ENCODE measurements at regions not wholly inside any gene's neighbourhood (a gene's known extent, or its start where the extent isn't known, plus 50 kb on each side); places are given as distances from the start of the nearest gene placed in this dataset.

GRCh38 chr21:39060485-39061083, 122.7 kb downstream of the PSMG1 start:
- TF ChIP-seq, protein P1, sequence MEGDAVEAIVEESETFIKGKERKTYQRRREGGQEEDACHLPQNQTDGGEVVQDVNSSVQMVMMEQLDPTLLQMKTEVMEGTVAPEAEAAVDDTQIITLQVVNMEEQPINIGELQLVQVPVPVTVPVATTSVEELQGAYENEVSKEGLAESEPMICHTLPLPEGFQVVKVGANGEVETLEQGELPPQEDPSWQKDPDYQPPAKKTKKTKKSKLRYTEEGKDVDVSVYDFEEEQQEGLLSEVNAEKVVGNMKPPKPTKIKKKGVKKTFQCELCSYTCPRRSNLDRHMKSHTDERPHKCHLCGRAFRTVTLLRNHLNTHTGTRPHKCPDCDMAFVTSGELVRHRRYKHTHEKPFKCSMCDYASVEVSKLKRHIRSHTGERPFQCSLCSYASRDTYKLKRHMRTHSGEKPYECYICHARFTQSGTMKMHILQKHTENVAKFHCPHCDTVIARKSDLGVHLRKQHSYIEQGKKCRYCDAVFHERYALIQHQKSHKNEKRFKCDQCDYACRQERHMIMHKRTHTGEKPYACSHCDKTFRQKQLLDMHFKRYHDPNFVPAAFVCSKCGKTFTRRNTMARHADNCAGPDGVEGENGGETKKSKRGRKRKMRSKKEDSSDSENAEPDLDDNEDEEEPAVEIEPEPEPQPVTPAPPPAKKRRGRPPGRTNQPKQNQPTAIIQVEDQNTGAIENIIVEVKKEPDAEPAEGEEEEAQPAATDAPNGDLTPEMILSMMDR (IDR thresholded peaks at IDR 0.05; ENCODE audit: borderline replicate concordance, insufficient read depth, low read depth, low read length) = no peak

GRCh38 chr21:39057121-39057520, 126.1 kb downstream of the PSMG1 start:
- TF ChIP-seq, protein P1 (IDR thresholded peaks at IDR 0.05; ENCODE audit: borderline replicate concordance, insufficient read depth, low read depth, low read length) = no peak
- no peak overlapping the region for H3K4me3 ChIP-seq (ENCODE audit: low read depth, low read length)

More at GRCh38 chr21:39060485-39061083, 122.7 kb downstream of the PSMG1 start:
- H3K4me3 ChIP-seq (ENCODE audit: low read depth, low read length) = no peak overlapping the region

- H3K4me3 ChIP-seq (ENCODE audit: low read depth, low read length) = no peak overlapping the region
- TF ChIP-seq, protein P1 (IDR thresholded peaks at IDR 0.05; ENCODE audit: borderline replicate concordance, insufficient read depth, low read depth, low read length) = no peak
Observed at GRCh38 chr21:39056636-39057035, 126.6 kb downstream of the PSMG1 start.

GRCh38 chr21:39055167-39055767, 128.0 kb downstream of the PSMG1 start:
- no peak overlapping the region for H3K4me3 ChIP-seq (ENCODE audit: low read depth, low read length)
- TF ChIP-seq, protein P1 (IDR thresholded peaks at IDR 0.05; ENCODE audit: borderline replicate concordance, insufficient read depth, low read depth, low read length) = no peak

GRCh38 chr21:39054066-39054465, 129.2 kb downstream of the PSMG1 start:
- no peak overlapping the region for H3K4me3 ChIP-seq (ENCODE audit: low read depth, low read length)
- TF ChIP-seq, protein P1 (IDR thresholded peaks at IDR 0.05; ENCODE audit: borderline replicate concordance, insufficient read depth, low read depth, low read length) = no peak

DNA sequence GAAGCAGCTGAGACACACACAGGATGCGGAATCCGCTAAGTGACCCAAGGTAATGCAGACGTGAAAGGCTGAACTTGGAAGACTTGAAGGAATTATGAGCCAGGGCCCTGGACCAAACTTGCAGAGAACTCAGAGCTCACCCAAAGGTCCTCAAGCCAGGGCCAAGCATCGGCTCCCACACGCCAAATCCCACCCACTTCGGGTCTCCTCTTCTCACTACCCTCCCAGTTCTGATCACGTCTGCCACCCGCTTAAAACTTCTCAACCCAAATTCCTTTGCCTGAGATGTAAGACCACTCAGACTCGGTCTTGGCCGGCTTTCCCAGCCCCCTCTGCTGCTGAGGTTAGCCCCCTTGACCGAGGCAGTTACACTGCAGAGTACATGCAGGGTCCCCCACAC, 130.1 kb downstream of the PSMG1 start:
- TF ChIP-seq, protein P1 (IDR thresholded peaks at IDR 0.05; ENCODE audit: borderline replicate concordance, insufficient read depth, low read depth, low read length) = no peak
- no peak overlapping the region for H3K4me3 ChIP-seq (ENCODE audit: low read depth, low read length)

DNA sequence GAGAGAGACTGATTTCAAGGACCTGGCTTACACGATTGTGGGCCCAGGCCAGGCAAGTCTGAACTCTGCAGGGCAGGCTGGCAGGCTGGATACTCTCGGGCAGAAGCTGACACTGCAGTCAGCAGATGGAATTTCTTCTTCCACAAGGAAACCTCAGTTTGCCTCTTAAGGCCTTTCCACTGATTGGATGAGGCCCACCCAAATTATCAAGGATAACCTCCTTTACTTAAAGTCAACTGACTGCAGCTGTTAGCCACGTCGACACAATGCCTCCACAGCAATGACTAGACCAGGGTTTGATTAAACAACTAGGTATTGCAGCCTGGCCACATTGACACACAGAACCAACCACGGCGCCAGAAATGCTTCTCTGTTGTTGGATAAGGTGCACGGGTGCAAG, 130.5 kb downstream of the PSMG1 start:
- H3K4me3 ChIP-seq (ENCODE audit: low read depth, low read length) = no peak overlapping the region
- TF ChIP-seq, protein P1 (IDR thresholded peaks at IDR 0.05; ENCODE audit: borderline replicate concordance, insufficient read depth, low read depth, low read length) = no peak

All from GM12875 (cell line).